MM.1S (cell line): ENCODE measurements at regions not wholly inside any gene's neighbourhood (a gene's known extent, or its start where the extent isn't known, plus 50 kb on each side); places are given as distances from the start of the nearest gene placed in this dataset.

Experiments
- CTCF ChIP-seq: fragments of 300-600 bp; sonication (generic); IDR thresholded peaks from 2 replicates; pipeline ENCODE4 v1.5.1; 2016; ENCODE audit warnings: antibody characterized with exemption, low read length, mixed read lengths
- EZH2phosphoT487 ChIP-seq: fragments of 300-600 bp; sonication (generic); IDR thresholded peaks from 2 replicates; pipeline ENCODE4 v1.6.1; 2018; ENCODE audit warnings: antibody characterized with exemption, low read length

GRCh38 chr20:22402550-22402949, 181.8 kb downstream of the FOXA2 start:
- TF ChIP-seq CTCF (no peak), EZH2phosphoT487 (no peak)
